ENCODE measurements at regions not wholly inside any gene's neighbourhood (a gene's known extent, or its start where the extent isn't known, plus 50 kb on each side); places are given as distances from the start of the nearest gene placed in this dataset.

DNA sequence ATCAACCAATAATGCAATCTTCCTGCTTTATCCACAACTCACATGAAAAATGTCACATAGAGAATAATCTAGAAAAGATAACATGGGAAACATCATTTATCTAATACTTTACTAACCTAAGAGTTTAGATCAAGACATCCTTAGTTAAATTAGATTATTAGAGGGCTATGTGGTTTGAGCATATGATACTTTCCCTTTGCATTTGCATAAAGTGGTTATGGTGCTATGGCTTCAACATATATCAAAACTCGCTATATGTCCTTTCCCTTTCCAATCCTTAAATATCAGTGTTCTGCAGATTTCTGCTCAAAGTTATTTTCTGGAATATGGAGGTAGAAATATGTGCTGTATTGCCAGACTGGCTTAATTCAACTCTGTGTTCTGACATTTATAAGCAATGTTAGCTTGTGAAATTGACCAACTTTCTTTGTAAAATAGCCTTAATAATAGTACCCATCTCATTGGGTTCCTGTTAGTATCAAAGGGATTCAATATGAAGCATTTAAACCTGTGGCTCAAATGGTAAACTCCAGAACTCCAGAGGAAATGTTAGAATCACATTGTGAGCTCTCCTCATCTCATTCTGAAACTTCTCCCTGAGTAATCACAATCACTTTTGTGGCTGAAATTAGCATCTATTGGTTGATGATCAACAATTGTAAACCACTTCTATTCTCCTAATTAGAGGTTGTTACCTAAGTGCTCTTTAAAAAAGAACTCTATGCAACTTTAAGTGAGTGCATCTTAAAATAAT lies 1089.9 kb upstream of the SLC39A10 start (continued):
- TF ChIP-seq, protein P1, sequence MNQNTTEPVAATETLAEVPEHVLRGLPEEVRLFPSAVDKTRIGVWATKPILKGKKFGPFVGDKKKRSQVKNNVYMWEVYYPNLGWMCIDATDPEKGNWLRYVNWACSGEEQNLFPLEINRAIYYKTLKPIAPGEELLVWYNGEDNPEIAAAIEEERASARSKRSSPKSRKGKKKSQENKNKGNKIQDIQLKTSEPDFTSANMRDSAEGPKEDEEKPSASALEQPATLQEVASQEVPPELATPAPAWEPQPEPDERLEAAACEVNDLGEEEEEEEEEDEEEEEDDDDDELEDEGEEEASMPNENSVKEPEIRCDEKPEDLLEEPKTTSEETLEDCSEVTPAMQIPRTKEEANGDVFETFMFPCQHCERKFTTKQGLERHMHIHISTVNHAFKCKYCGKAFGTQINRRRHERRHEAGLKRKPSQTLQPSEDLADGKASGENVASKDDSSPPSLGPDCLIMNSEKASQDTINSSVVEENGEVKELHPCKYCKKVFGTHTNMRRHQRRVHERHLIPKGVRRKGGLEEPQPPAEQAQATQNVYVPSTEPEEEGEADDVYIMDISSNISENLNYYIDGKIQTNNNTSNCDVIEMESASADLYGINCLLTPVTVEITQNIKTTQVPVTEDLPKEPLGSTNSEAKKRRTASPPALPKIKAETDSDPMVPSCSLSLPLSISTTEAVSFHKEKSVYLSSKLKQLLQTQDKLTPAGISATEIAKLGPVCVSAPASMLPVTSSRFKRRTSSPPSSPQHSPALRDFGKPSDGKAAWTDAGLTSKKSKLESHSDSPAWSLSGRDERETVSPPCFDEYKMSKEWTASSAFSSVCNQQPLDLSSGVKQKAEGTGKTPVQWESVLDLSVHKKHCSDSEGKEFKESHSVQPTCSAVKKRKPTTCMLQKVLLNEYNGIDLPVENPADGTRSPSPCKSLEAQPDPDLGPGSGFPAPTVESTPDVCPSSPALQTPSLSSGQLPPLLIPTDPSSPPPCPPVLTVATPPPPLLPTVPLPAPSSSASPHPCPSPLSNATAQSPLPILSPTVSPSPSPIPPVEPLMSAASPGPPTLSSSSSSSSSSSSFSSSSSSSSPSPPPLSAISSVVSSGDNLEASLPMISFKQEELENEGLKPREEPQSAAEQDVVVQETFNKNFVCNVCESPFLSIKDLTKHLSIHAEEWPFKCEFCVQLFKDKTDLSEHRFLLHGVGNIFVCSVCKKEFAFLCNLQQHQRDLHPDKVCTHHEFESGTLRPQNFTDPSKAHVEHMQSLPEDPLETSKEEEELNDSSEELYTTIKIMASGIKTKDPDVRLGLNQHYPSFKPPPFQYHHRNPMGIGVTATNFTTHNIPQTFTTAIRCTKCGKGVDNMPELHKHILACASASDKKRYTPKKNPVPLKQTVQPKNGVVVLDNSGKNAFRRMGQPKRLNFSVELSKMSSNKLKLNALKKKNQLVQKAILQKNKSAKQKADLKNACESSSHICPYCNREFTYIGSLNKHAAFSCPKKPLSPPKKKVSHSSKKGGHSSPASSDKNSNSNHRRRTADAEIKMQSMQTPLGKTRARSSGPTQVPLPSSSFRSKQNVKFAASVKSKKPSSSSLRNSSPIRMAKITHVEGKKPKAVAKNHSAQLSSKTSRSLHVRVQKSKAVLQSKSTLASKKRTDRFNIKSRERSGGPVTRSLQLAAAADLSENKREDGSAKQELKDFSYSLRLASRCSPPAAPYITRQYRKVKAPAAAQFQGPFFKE (tag by site-specific recombination; IDR thresholded peaks at IDR 0.05; ENCODE audit: borderline replicate concordance), result no peak
- TF ChIP-seq, protein P2, sequence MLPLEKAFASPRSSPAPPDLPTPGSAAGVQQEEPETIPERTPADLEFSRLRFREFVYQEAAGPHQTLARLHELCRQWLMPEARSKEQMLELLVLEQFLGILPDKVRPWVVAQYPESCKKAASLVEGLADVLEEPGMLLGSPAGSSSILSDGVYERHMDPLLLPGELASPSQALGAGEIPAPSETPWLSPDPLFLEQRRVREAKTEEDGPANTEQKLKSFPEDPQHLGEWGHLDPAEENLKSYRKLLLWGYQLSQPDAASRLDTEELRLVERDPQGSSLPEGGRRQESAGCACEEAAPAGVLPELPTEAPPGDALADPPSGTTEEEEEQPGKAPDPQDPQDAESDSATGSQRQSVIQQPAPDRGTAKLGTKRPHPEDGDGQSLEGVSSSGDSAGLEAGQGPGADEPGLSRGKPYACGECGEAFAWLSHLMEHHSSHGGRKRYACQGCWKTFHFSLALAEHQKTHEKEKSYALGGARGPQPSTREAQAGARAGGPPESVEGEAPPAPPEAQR (tag by site-specific recombination; IDR thresholded peaks at IDR 0.05), result no peak
- TF ChIP-seq, protein P3, sequence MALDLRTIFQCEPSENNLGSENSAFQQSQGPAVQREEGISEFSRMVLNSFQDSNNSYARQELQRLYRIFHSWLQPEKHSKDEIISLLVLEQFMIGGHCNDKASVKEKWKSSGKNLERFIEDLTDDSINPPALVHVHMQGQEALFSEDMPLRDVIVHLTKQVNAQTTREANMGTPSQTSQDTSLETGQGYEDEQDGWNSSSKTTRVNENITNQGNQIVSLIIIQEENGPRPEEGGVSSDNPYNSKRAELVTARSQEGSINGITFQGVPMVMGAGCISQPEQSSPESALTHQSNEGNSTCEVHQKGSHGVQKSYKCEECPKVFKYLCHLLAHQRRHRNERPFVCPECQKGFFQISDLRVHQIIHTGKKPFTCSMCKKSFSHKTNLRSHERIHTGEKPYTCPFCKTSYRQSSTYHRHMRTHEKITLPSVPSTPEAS (tag by site-specific recombination; IDR thresholded peaks at IDR 0.05), result no peak
- TF ChIP-seq ZNF404 (tag by site-specific recombination; IDR thresholded peaks at IDR 0.05), result no peak

DNA sequence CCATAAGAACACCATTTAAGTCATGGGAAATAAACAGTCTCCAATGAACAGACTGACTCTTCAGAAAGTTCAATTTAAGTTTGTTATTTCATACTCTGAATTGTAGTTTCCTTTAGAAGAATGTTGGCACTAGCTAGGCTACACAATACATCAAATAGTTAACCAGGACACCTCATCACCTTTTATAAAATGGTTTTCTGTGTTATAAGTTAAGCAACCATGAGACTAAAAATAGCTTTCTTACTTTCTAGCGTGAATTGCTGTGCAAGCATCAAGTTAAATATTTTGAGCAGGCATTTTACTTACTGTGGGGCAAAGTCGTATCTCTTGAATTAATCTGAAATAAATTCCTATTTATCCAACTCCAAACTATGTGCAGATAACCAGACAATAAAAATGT lies 1092.6 kb upstream of the SLC39A10 start:
- Histone ChIP-seq H3K27ac (ENCODE audit: extremely low read depth, low read depth, low read length) (no peak overlapping the region), H3K4me1 (ENCODE audit: control insufficient read depth, insufficient read depth, low read length) (no peaks in the 10 kb centered on the region), H3K4me3 (ENCODE audit: low read depth, low read length) (no peak overlapping the region), H3K9me3 (ENCODE audit: control insufficient read depth, insufficient read depth, low read depth, low read length) (no peaks in the 10 kb centered on the region), H3K36me3 (ENCODE audit: control insufficient read depth in 2 of 2, insufficient read depth in 1 of 2, low read length in 2 of 2) (no peaks in the 10 kb centered on the region)
- CTCF ChIA-PET, result no interaction called here
- TF ChIP-seq ZBTB48 (tag by site-specific recombination; IDR thresholded peaks at IDR 0.05), result no peak
- no peak for TF ChIP-seq PRDM1 (tag by site-specific recombination; IDR thresholded peaks at IDR 0.05)
- TF ChIP-seq KLF16 (tag by site-specific recombination; IDR thresholded peaks at IDR 0.05), result no peak
- TF ChIP-seq ZBTB17 (tag by site-specific recombination; IDR thresholded peaks at IDR 0.05), result no peak
- TF ChIP-seq ZNF48 (tag by site-specific recombination; IDR thresholded peaks at IDR 0.05), result no peak
- no peak for TF ChIP-seq REPIN1 (tag by site-specific recombination; IDR thresholded peaks at IDR 0.05; ENCODE audit: low read depth)
- TF ChIP-seq MEIS1 (CRISPR knock-in tag; IDR thresholded peaks at IDR 0.05; ENCODE audit: borderline replicate concordance), result no peak
- no peak for TF ChIP-seq ZNF792 (tag by site-specific recombination; IDR thresholded peaks at IDR 0.05)
- no peak for TF ChIP-seq ZNF133 (tag by site-specific recombination; IDR thresholded peaks at IDR 0.05)
- TF ChIP-seq, protein P4, sequence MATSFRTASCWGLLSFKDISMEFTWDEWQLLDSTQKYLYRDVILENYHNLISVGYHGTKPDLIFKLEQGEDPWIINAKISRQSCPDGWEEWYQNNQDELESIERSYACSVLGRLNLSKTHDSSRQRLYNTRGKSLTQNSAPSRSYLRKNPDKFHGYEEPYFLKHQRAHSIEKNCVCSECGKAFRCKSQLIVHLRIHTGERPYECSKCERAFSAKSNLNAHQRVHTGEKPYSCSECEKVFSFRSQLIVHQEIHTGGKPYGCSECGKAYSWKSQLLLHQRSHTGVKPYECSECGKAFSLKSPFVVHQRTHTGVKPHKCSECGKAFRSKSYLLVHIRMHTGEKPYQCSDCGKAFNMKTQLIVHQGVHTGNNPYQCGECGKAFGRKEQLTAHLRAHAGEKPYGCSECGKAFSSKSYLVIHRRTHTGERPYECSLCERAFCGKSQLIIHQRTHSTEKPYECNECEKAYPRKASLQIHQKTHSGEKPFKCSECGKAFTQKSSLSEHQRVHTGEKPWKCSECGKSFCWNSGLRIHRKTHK (tag by site-specific recombination; IDR thresholded peaks at IDR 0.05), result no peak
- TF ChIP-seq, protein P5, sequence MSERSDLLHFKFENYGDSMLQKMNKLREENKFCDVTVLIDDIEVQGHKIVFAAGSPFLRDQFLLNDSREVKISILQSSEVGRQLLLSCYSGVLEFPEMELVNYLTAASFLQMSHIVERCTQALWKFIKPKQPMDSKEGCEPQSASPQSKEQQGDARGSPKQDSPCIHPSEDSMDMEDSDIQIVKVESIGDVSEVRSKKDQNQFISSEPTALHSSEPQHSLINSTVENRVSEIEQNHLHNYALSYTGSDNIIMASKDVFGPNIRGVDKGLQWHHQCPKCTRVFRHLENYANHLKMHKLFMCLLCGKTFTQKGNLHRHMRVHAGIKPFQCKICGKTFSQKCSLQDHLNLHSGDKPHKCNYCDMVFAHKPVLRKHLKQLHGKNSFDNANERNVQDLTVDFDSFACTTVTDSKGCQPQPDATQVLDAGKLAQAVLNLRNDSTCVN (tag by site-specific recombination; optimal IDR thresholded peaks at IDR 0.05), result no peak
- TF ChIP-seq ZNF2 (tag by site-specific recombination; IDR thresholded peaks at IDR 0.05), result no peak
- no peak for TF ChIP-seq ZNF596 (tag by site-specific recombination; IDR thresholded peaks at IDR 0.05)
- no peak for TF ChIP-seq ZNF837 (tag by site-specific recombination; IDR thresholded peaks at IDR 0.05)
- TF ChIP-seq, protein P6, sequence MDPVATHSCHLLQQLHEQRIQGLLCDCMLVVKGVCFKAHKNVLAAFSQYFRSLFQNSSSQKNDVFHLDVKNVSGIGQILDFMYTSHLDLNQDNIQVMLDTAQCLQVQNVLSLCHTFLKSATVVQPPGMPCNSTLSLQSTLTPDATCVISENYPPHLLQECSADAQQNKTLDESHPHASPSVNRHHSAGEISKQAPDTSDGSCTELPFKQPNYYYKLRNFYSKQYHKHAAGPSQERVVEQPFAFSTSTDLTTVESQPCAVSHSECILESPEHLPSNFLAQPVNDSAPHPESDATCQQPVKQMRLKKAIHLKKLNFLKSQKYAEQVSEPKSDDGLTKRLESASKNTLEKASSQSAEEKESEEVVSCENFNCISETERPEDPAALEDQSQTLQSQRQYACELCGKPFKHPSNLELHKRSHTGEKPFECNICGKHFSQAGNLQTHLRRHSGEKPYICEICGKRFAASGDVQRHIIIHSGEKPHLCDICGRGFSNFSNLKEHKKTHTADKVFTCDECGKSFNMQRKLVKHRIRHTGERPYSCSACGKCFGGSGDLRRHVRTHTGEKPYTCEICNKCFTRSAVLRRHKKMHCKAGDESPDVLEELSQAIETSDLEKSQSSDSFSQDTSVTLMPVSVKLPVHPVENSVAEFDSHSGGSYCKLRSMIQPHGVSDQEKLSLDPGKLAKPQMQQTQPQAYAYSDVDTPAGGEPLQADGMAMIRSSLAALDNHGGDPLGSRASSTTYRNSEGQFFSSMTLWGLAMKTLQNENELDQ (tag by site-specific recombination; IDR thresholded peaks at IDR 0.05; ENCODE audit: low read depth), result no peak
- no peak for TF ChIP-seq ZNF777 (tag by site-specific recombination; IDR thresholded peaks at IDR 0.05; ENCODE audit: borderline replicate concordance)
- TF ChIP-seq ZNF341 (tag by site-specific recombination; IDR thresholded peaks at IDR 0.05; ENCODE audit: low read depth), result no peak
- TF ChIP-seq, protein P7, sequence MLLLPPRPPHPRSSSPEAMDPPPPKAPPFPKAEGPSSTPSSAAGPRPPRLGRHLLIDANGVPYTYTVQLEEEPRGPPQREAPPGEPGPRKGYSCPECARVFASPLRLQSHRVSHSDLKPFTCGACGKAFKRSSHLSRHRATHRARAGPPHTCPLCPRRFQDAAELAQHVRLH (tag by site-specific recombination; IDR thresholded peaks at IDR 0.05), result no peak
- no peak for TF ChIP-seq FEZF1 (tag by site-specific recombination; IDR thresholded peaks at IDR 0.05)
- POLR2A ChIA-PET, result no interaction called here
